Nephron progenitor cell (in vitro differentiated cells): ENCODE measurements at regions not wholly inside any gene's neighbourhood (a gene's known extent, or its start where the extent isn't known, plus 50 kb on each side); places are given as distances from the start of the nearest gene placed in this dataset.
A peak's percentile ranks its signal among the peaks of the same experiment; 100 is the strongest.

ENCODE experiments used
- DNase-seq: peaks from one replicate; pipeline ENCODE4 v3.0.0; 2021
- H3K27ac Mint-ChIP-seq: 2 replicates; pipeline ENCODE4 v1.8.0; 2021; ENCODE audit warnings: mild to moderate bottlenecking, moderate library complexity, mixed read lengths
- H3K27me3 Mint-ChIP-seq: 2 replicates; pipeline ENCODE4 v1.8.0; 2021; ENCODE audit warnings: mild to moderate bottlenecking, low read depth, mixed read lengths; ENCODE audit not compliant: poor library complexity
- H3K36me3 Mint-ChIP-seq: 2 replicates; pipeline ENCODE4 v1.8.0; 2021; ENCODE audit warnings: low read depth, mixed read lengths
- H3K4me1 Mint-ChIP-seq: 2 replicates; pipeline ENCODE4 v1.8.0; 2021; ENCODE audit warnings: mixed read lengths
- H3K4me3 Mint-ChIP-seq: 2 replicates; pipeline ENCODE4 v1.8.0; 2021; ENCODE audit warnings: mild to moderate bottlenecking, moderate library complexity, mixed read lengths
- H3K9me3 Mint-ChIP-seq: 2 replicates; pipeline ENCODE4 v1.8.0; 2021; ENCODE audit warnings: mild to moderate bottlenecking, moderate library complexity, mixed read lengths
- CTCF ChIP-seq: fragments of 200-600 bp; sonication (generic); IDR thresholded peaks from 2 replicates; pipeline ENCODE4 v1.5.0; 2021; ENCODE audit warnings: antibody characterized with exemption

GRCh38 chr5:68419081-68419636 lies 203.6 kb downstream of the PIK3R1 start:
- peak overlapping the region; percentile 76 for H3K27ac Mint-ChIP-seq
- H3K4me1 Mint-ChIP-seq: peaks cover 96% of the 10 kb centered on the region
- no peak overlapping the region for H3K4me3 Mint-ChIP-seq
- H3K9me3 Mint-ChIP-seq: peaks cover 3% of the 10 kb centered on the region
- DNase-seq: no peak
- TF ChIP-seq CTCF: no peak
- H3K27me3 Mint-ChIP-seq: no peaks in the 10 kb centered on the region
- H3K36me3 Mint-ChIP-seq: peaks cover 9% of the 10 kb centered on the region

- TF ChIP-seq CTCF: no peak
- H3K4me1 Mint-ChIP-seq: peaks cover 95% of the 10 kb centered on the region
- H3K4me3 Mint-ChIP-seq: peak overlapping the region; percentile 53
- H3K36me3 Mint-ChIP-seq: peaks cover 12% of the 10 kb centered on the region
- peak overlapping the region; percentile 76 for H3K27ac Mint-ChIP-seq
- peaks cover 5% of the 10 kb centered on the region for H3K9me3 Mint-ChIP-seq
- no peaks in the 10 kb centered on the region for H3K27me3 Mint-ChIP-seq
- DNase-seq: peak; percentile 66
Measured at GRCh38 chr5:68419637-68420452, 204.3 kb downstream of the PIK3R1 start.

GRCh38 chr5:68420476-68421344 lies 205.2 kb downstream of the PIK3R1 start:
- Mint-ChIP-seq H3K27ac (peak overlapping the region; percentile 76), H3K9me3 (peaks cover 9% of the 10 kb centered on the region), H3K4me3 (peak overlapping the region; percentile 2), H3K27me3 (no peaks in the 10 kb centered on the region), H3K36me3 (peaks cover 12% of the 10 kb centered on the region), H3K4me1 (peaks cover 94% of the 10 kb centered on the region)
- DNase-seq: no peak
- TF ChIP-seq CTCF: no peak

- H3K36me3 Mint-ChIP-seq: peaks cover 12% of the 10 kb centered on the region
- TF ChIP-seq CTCF: no peak
- H3K27me3 Mint-ChIP-seq: no peaks in the 10 kb centered on the region
- no peak for DNase-seq
- H3K9me3 Mint-ChIP-seq: peaks cover 9% of the 10 kb centered on the region
- H3K27ac Mint-ChIP-seq: peak overlapping the region; percentile 76
- H3K4me1 Mint-ChIP-seq: peaks cover 85% of the 10 kb centered on the region
- H3K4me3 Mint-ChIP-seq: peak overlapping the region; percentile 4
Measured at GRCh38 chr5:68421485-68422220, 206.1 kb downstream of the PIK3R1 start.

GRCh38 chr5:68423154-68423811 lies 207.7 kb downstream of the PIK3R1 start:
- no peak overlapping the region for H3K4me3 Mint-ChIP-seq
- no peaks in the 10 kb centered on the region for H3K27me3 Mint-ChIP-seq
- DNase-seq: no peak
- H3K9me3 Mint-ChIP-seq: peaks cover 9% of the 10 kb centered on the region
- TF ChIP-seq CTCF: no peak
- H3K4me1 Mint-ChIP-seq: peaks cover 75% of the 10 kb centered on the region
- H3K36me3 Mint-ChIP-seq: peaks cover 12% of the 10 kb centered on the region
- H3K27ac Mint-ChIP-seq: no peak overlapping the region
